Kidney (tissue), 13 donors: ENCODE measurements at regions not wholly inside any gene's neighbourhood (a gene's known extent, or its start where the extent isn't known, plus 50 kb on each side); places are given as distances from the start of the nearest gene placed in this dataset.

ENCODE experiments used
- DNase-seq, 5 donors: peaks; one replicate each; pipeline ENCODE4 v3.0.0-alpha.2; 2013 to 2020
- FAIRE-seq: peaks from 2 replicates; lab custom pipeline; 2012; peaks lifted over from hg19 to GRCh38; lab: Jason Lieb, UNC
- H3K27ac ChIP-seq, 2 donors: one replicate each; pipeline ENCODE4 v1.7.0; 2013; ENCODE audit warnings: low read depth in 2 of 2, low read length in 2 of 2, inconsistent platforms in 1 of 2
- H3K27me3 ChIP-seq: one replicate; pipeline ENCODE4 v1.7.1; 2013; ENCODE audit warnings: low read length, inconsistent platforms; ENCODE audit not compliant: control insufficient read depth, insufficient read depth
- H3K36me3 ChIP-seq, 3 donors: one replicate each; pipeline versions ENCODE4 v1.7.0 to v1.7.1; 2013; ENCODE audit warnings: low read length in 3 of 3, control low read depth in 1 of 3, inconsistent platforms in 1 of 3; ENCODE audit not compliant: insufficient read depth in 3 of 3, control insufficient read depth in 2 of 3
- H3K4me1 ChIP-seq, 3 donors: one replicate each; pipeline versions ENCODE4 v1.7.0 to v1.7.1; 2013; ENCODE audit warnings: low read length in 3 of 3, inconsistent platforms in 1 of 3, low read depth in 1 of 3; ENCODE audit not compliant: control insufficient read depth in 2 of 3, insufficient read depth in 2 of 3
- H3K4me3 ChIP-seq, 3 donors: one replicate each; pipeline versions ENCODE4 v1.7.0 to v1.8.1; 2013; ENCODE audit warnings: low read length in 3 of 3, control low read depth in 1 of 3, inconsistent platforms in 1 of 3
- H3K9ac ChIP-seq, 3 donors: one replicate each; pipeline versions ENCODE4 v1.7.0 to v1.7.1; 2013; ENCODE audit warnings: low read length in 3 of 3, control low read depth in 1 of 3, inconsistent platforms in 1 of 3
- H3K9me3 ChIP-seq, 3 donors: one replicate each; pipeline versions ENCODE4 v1.7.0 to v1.7.1; 2013; ENCODE audit warnings: low read length in 3 of 3, control low read depth in 1 of 3, inconsistent platforms in 1 of 3; ENCODE audit not compliant: control insufficient read depth in 2 of 3, insufficient read depth in 1 of 3
- intact Hi-C: fragments of 100-400 bp; cut with DNase I; formaldehyde crosslinking; loops from one replicate; pipeline ENCODE4 v1.11.1; 2022
- TF ChIP-seq, protein P1 (sequence below): IDR thresholded peaks from 3 replicates; pipeline ENCODE4 v1.5.1; 2012; ENCODE audit warnings: mild to moderate bottlenecking, moderate library complexity, borderline replicate concordance; ENCODE audit not compliant: insufficient read depth; ENCODE audit errors: extremely low read depth
- donor health status: control.
- donor health status: control.
- donor health status: control.
- donor health status: control.
- donor health status: control.
- donor health status: DM: yes; HTN: yes; CAD: no.
- donor health status: Normal renal cell carcinoma (clear cell type).

DNA sequence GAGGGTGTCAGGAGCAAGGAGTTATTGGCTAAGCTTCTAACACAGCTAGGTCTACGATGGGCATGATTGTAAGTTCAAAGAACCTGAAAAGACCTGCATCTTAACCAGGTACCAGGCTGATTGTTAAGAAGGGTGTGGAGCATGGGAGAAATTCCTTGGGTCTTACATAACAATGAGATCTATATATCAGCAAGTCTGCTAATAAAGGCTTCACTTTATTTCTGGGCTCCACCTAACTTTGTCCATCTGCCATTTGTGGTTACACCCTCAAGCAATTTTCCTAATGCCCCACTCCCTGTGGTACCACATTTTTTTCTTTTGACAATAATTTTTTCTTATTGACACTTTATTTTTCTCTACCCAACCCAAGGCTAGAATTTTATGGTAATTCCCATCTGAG, 223.5 kb upstream of the JAG1 start:
- intact Hi-C loops = no loop called here
- no peak for FAIRE-seq
- H3K27ac ChIP-seq = no peak overlapping the region
- H3K9me3 ChIP-seq = no peaks in the 10 kb centered on the region
- TF ChIP-seq, protein P1, sequence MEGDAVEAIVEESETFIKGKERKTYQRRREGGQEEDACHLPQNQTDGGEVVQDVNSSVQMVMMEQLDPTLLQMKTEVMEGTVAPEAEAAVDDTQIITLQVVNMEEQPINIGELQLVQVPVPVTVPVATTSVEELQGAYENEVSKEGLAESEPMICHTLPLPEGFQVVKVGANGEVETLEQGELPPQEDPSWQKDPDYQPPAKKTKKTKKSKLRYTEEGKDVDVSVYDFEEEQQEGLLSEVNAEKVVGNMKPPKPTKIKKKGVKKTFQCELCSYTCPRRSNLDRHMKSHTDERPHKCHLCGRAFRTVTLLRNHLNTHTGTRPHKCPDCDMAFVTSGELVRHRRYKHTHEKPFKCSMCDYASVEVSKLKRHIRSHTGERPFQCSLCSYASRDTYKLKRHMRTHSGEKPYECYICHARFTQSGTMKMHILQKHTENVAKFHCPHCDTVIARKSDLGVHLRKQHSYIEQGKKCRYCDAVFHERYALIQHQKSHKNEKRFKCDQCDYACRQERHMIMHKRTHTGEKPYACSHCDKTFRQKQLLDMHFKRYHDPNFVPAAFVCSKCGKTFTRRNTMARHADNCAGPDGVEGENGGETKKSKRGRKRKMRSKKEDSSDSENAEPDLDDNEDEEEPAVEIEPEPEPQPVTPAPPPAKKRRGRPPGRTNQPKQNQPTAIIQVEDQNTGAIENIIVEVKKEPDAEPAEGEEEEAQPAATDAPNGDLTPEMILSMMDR = no peak
- no peaks in the 10 kb centered on the region for H3K4me1 ChIP-seq
- H3K9ac ChIP-seq = no peak overlapping the region
- no peaks in the 10 kb centered on the region for H3K27me3 ChIP-seq
- no peaks in the 10 kb centered on the region for H3K36me3 ChIP-seq
- no peak overlapping the region for H3K4me3 ChIP-seq
- no peak for DNase-seq

DNA sequence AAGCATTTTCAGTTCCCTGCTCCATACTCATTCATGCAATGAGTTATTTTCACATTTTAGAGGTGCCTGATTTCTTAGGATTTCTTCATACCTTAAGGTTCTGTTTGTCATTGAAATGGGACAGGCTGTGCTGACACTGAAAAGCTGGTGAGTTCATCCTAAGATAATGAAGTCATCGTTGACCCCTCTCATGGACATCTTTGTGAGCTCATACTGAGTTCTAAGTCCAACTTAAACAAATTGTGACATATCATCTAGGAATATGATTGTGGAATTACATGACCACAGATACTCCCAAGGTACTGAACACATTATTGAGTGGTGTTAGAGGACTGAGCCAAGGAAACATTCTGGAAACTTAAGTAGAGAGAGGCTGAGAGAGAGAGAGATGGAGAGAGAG, 224.8 kb upstream of the JAG1 start:
- DNase-seq = no peak
- TF ChIP-seq, protein P1 = no peak
- Histone ChIP-seq H3K4me3 (no peak overlapping the region), H3K9me3 (no peaks in the 10 kb centered on the region), H3K4me1 (peaks cover 0 to 3% (median 0%) of the 10 kb centered on the region in 3 donors), H3K36me3 (no peaks in the 10 kb centered on the region), H3K27me3 (no peaks in the 10 kb centered on the region), H3K27ac (no peak overlapping the region), H3K9ac (no peak overlapping the region)
- no peak for FAIRE-seq
- intact Hi-C loops = no loop called here

DNA sequence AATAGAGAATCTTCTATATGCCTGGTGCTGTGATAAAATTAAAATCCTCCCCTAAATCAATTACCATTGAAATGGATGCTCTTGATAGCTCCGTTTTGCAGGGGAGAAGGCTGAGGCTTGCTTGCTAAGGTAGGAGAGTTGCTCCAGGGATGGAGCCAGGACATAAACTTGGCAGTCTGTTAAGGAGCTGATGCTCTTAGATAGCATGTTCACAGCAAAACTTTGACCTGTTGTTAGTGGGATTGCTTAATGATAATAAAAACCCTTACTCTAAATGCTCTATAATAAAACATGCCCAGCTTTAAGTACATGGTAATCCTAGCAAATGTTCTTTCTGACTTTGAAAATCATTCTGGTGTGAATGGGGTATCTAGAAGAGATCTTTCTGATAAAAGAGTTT, 228.4 kb upstream of the JAG1 start:
- no peaks in the 10 kb centered on the region for H3K9me3 ChIP-seq
- intact Hi-C loops = no loop called here
- DNase-seq (peak in 1 of 5 donors; percentile 12), FAIRE-seq (no peak)
- H3K27ac ChIP-seq = no peak overlapping the region
- H3K9ac ChIP-seq = no peak overlapping the region
- H3K36me3 ChIP-seq = no peaks in the 10 kb centered on the region
- no peak overlapping the region for H3K4me3 ChIP-seq
- H3K4me1 ChIP-seq = peaks cover 0 to 3% (median 0%) of the 10 kb centered on the region in 3 donors
- TF ChIP-seq, protein P1 = no peak
- H3K27me3 ChIP-seq = no peaks in the 10 kb centered on the region
